Esophagus muscularis mucosa (tissue), 4 donors: ENCODE measurements at regions not wholly inside any gene's neighbourhood (a gene's known extent, or its start where the extent isn't known, plus 50 kb on each side); places are given as distances from the start of the nearest gene placed in this dataset.

ENCODE experiments used
- EP300 ChIP-seq: sonication (generic); formaldehyde crosslinking; IDR thresholded peaks from one replicate; pipeline ENCODE4 v1.6.1; 2017; ENCODE audit warnings: antibody characterized with exemption
- POLR2A ChIP-seq: fragments of 450-650 bp; IDR thresholded peaks from one replicate; pipeline ENCODE4 v1.6.1; 2017; ENCODE audit warnings: antibody characterized with exemption, moderate library complexity, mild to moderate bottlenecking, low read depth
- POLR2AphosphoS5 ChIP-seq, 2 donors: sonication (generic); formaldehyde crosslinking; IDR thresholded peaks; one replicate each; pipeline ENCODE4 v1.6.1; 2017; ENCODE audit warnings: antibody characterized with exemption in 2 of 2
- TF ChIP-seq, protein P1 (sequence below), 3 experiments: fragments of 200-600 bp in 2 of 3; fragments of 450-650 bp in 1 of 3; sonication (generic) in 2 of 3; IDR thresholded peaks; one replicate each; pipeline ENCODE4 v1.5.1; 2017 to 2019; ENCODE audit warnings: antibody characterized with exemption in 3 of 3, mild to moderate bottlenecking in 2 of 3, moderate library complexity in 1 of 3

- TF ChIP-seq, protein P1, sequence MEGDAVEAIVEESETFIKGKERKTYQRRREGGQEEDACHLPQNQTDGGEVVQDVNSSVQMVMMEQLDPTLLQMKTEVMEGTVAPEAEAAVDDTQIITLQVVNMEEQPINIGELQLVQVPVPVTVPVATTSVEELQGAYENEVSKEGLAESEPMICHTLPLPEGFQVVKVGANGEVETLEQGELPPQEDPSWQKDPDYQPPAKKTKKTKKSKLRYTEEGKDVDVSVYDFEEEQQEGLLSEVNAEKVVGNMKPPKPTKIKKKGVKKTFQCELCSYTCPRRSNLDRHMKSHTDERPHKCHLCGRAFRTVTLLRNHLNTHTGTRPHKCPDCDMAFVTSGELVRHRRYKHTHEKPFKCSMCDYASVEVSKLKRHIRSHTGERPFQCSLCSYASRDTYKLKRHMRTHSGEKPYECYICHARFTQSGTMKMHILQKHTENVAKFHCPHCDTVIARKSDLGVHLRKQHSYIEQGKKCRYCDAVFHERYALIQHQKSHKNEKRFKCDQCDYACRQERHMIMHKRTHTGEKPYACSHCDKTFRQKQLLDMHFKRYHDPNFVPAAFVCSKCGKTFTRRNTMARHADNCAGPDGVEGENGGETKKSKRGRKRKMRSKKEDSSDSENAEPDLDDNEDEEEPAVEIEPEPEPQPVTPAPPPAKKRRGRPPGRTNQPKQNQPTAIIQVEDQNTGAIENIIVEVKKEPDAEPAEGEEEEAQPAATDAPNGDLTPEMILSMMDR (IDR thresholded peaks at IDR 0.05), result no peak
- no peak for TF ChIP-seq POLR2A
- no peak for TF ChIP-seq EP300
- TF ChIP-seq POLR2AphosphoS5 (IDR thresholded peaks at IDR 0.05), result no peak
Measured at GRCh38 chr4:111649308-111649707, 495.9 kb upstream of the FAM241A start.
